Left lung (tissue), 4 donors: ENCODE measurements at regions not wholly inside any gene's neighbourhood (a gene's known extent, or its start where the extent isn't known, plus 50 kb on each side); places are given as distances from the start of the nearest gene placed in this dataset.

Source experiments
- ATAC-seq: fragments of 200-7000 bp; cut with Tn5 transposase; one replicate; pipeline ENCODE4 v1.9.1; 2020; ENCODE audit warnings: moderate library complexity
- DNase-seq, 4 donors: peaks; one replicate each; pipeline ENCODE4 v3.0.0-alpha.2; 2013 to 2020
- H3K27ac ChIP-seq, 2 donors: fragments of 200-600 bp; sonication (generic) in 1 of 2; one replicate each; pipeline versions ENCODE4 v1.5.0 to v1.8.0; 2020 to 2021
- H3K27me3 ChIP-seq, 2 donors: fragments of 200-600 bp; sonication (generic) in 1 of 2; one replicate each; pipeline versions ENCODE4 v1.5.0 to v1.8.0; 2020 to 2021
- H3K36me3 ChIP-seq, 2 donors: fragments of 200-600 bp; sonication (generic) in 1 of 2; one replicate each; pipeline versions ENCODE4 v1.5.0 to v1.8.0; 2020 to 2021
- H3K4me1 ChIP-seq, 2 donors: fragments of 200-600 bp; one replicate each; pipeline ENCODE4 v1.8.0; 2021
- H3K4me3 ChIP-seq, 2 donors: fragments of 200-600 bp; sonication (generic) in 1 of 2; one replicate each; pipeline versions ENCODE4 v1.5.0 to v1.8.0; 2020 to 2021; ENCODE audit warnings: mild to moderate bottlenecking in 1 of 2
- H3K9me3 ChIP-seq, 2 donors: fragments of 200-600 bp; sonication (generic) in 1 of 2; one replicate each; pipeline versions ENCODE4 v1.5.0 to v1.8.0; 2020 to 2021
- CTCF ChIP-seq, 2 donors: fragments of 200-600 bp; sonication (generic) in 1 of 2; IDR thresholded peaks; one replicate each; pipeline versions ENCODE4 v1.5.0 to v1.8.0; 2021; ENCODE audit warnings: antibody characterized with exemption in 2 of 2
- intact Hi-C, 2 donors: fragments of 100-400 bp; cut with DNase I; formaldehyde crosslinking; loops; one replicate each; pipeline versions ENCODE4 v1.11.2 to v1.14.2; 2022
- donor health status: DM: no; HTN: yes; CAD: no.
- donor health status: DM: no; HTN: no; CAD: no.

DNA sequence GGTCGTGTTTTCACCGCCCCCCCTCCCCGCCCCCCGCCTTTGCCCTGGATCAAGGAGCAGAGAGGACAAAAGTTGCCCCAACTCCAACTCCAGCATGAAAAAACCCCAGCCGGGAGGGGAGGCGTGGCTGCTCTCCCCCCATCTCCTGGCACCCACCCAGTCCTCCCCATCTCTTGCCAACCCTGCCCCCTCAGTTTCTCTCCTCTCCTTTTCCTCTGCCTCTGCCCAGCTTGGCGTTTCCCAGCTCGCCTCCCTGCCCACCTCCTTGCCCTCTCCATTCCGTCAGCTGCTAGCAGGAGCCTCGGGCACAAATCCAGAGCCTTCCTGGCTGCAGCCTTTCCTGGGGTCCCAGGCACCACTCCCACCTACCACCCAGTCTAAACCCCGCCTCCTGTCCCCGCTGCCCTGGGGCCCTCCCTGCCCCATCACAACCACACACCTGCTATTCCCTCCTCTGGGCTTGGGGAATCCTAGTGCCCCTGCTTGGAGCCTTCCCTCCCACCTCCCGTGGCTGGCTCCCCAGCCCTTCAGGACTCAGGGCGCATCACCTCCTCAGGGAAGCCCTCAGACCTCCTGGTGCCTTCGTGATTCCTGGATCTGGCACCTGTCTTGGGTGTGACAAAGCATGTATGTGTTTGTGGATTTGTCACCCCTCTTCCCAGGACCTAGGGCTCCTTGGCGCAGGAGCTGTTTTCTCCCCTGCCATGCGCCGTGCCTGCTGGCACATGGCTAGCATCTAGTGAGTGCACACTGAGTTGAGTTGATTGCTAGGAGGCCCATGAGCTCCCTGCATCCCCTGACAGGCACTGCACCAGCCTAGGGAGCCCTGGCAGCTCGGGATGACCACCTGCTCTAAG lies 209.1 kb downstream of the TFCP2L1 start:
- Histone ChIP-seq H3K36me3 (no peaks in the 10 kb centered on the region), H3K4me1 (no peaks in the 10 kb centered on the region), H3K4me3 (no peak overlapping the region), H3K27me3 (peaks cover 8 to 67% of the 10 kb centered on the region in 2 donors), H3K9me3 (no peaks in the 10 kb centered on the region), H3K27ac (no peak overlapping the region)
- no peak for TF ChIP-seq CTCF (IDR thresholded peaks at IDR 0.05)
- intact Hi-C loops = loop anchor here in 1 of 2 donors (10.0 kb wide), 1 partner anchor 381 kb away; no protein-coding TSS in a partner anchor
- no peak for ATAC-seq
- DNase-seq = peak in 1 of 4 donors; percentile 57

GRCh38 chr2:121076498-121076820 lies 208.5 kb downstream of the TFCP2L1 start:
- H3K9me3 ChIP-seq = no peaks in the 10 kb centered on the region
- no peak for TF ChIP-seq CTCF (IDR thresholded peaks at IDR 0.05)
- no peak overlapping the region for H3K27ac ChIP-seq
- no peaks in the 10 kb centered on the region for H3K4me1 ChIP-seq
- intact Hi-C loops = loop anchor here in 1 of 2 donors (10.0 kb wide), 1 partner anchor 382 kb away; no protein-coding TSS in a partner anchor
- DNase-seq (no peak), ATAC-seq (no peak)
- no peaks in the 10 kb centered on the region for H3K36me3 ChIP-seq
- no peak overlapping the region for H3K4me3 ChIP-seq
- peaks cover 8 to 67% of the 10 kb centered on the region in 2 donors for H3K27me3 ChIP-seq

DNA sequence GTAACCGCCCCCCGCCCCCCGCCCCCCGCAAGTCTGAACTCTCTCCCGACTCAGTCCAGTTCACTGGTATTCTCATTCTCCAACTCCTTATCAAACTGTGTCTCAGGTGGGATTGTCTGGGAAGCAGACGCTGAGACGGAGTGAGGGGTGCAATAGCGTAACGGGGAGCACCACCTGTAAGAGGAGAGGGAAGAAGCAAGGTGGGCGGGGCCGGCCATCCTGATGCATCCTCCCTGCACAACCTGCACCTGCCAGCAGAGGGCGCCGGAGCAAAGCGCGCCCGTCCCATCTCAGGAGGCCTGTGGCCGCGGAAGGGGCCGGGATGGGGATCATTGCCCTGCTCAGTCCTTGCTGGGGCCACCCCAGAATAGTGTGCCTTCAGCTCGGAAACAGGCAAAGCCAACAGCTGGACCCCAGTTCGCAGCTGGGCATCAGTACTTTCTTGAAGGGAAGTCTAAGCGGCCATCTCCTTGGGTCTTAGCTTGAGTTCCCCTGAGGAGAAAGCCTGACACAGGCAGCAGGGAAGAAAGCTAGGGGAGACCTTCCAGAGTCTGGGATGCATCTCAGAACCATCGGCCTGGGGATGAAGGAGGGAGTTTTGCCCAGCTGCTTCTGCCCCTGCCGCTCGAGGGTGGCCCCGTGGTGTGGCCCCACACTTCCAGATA lies 208.0 kb downstream of the TFCP2L1 start:
- H3K9me3 ChIP-seq = no peaks in the 10 kb centered on the region
- intact Hi-C loops = loop anchor here in 1 of 2 donors (10.0 kb wide), 1 partner anchor 382 kb away; no protein-coding TSS in a partner anchor
- H3K27ac ChIP-seq = no peak overlapping the region
- peak; percentile 85 for ATAC-seq
- H3K36me3 ChIP-seq = no peaks in the 10 kb centered on the region
- peak in 3 of 4 donors; percentile 39 to 95 (median 68) for DNase-seq
- H3K27me3 ChIP-seq = peaks cover 8 to 67% of the 10 kb centered on the region in 2 donors
- H3K4me1 ChIP-seq = no peaks in the 10 kb centered on the region
- TF ChIP-seq CTCF (IDR thresholded peaks at IDR 0.05) = peak; percentile 72 to 91
- H3K4me3 ChIP-seq = no peak overlapping the region

- Histone ChIP-seq H3K27ac (no peak overlapping the region), H3K27me3 (peaks cover 8 to 73% of the 10 kb centered on the region in 2 donors), H3K9me3 (no peaks in the 10 kb centered on the region), H3K4me3 (no peak overlapping the region), H3K4me1 (no peaks in the 10 kb centered on the region), H3K36me3 (no peaks in the 10 kb centered on the region)
- ATAC-seq = no peak
- DNase-seq = no peak
- TF ChIP-seq CTCF (IDR thresholded peaks at IDR 0.05) = no peak
- intact Hi-C loops = loop anchor here in 1 of 2 donors (10.0 kb wide), 1 partner anchor 384 kb away; no protein-coding TSS in a partner anchor
These were observed 206.1 kb downstream of the TFCP2L1 start for GRCh38 chr2:121078899-121079298.
